ENCODE measurements at regions not wholly inside any gene's neighbourhood (a gene's known extent, or its start where the extent isn't known, plus 50 kb on each side); places are given as distances from the start of the nearest gene placed in this dataset.

GRCh38 chr2:106943468-106944200 is 57.7 kb upstream of the ST6GAL2 start:
- Histone ChIP-seq H3K36me3 (ENCODE audit: insufficient read depth) (no peaks in the 10 kb centered on the region), H3K79me2 (replicated peaks; ENCODE audit: insufficient read depth) (no peaks in the 10 kb centered on the region), H3K4me2 (no peak overlapping the region), H3K4me1 (ENCODE audit: insufficient read depth) (no peaks in the 10 kb centered on the region), H3K4me3 (no peak overlapping the region), H2AFZ (no peak overlapping the region), H3K27ac (ENCODE audit: low read depth) (no peak overlapping the region), H3K9me2 (ENCODE audit: insufficient read depth) (no peaks in the 10 kb centered on the region), H3F3A (replicated peaks; ENCODE audit: low read depth) (no peaks in the 10 kb centered on the region), H3K27me3 (ENCODE audit: insufficient read depth) (no peaks in the 10 kb centered on the region), H4K20me1 (replicated peaks; ENCODE audit: insufficient read depth) (no peaks in the 10 kb centered on the region)
- Mint-ChIP-seq H3K4me1 (no peaks in the 10 kb centered on the region), H3K27ac (no peak overlapping the region), H3K4me3 (no peak overlapping the region), H3K27me3 (ENCODE audit: insufficient read depth, low read depth, poor library complexity) (no peaks in the 10 kb centered on the region), H3K9me3 (peaks cover 4% of the 10 kb centered on the region; the same call in 2 of the 3 replicates), H3K36me3 (ENCODE audit: low read depth) (no peaks in the 10 kb centered on the region)
- no peak for DNase-seq (ENCODE audit: low spot score)
- ATAC-seq, result no peak
- TF ChIP-seq POLR2AphosphoS5 (IDR thresholded peaks at IDR 0.05; ENCODE audit: low read depth), result no peak
- no peak for TF ChIP-seq EZH2phosphoT487 (IDR thresholded peaks at IDR 0.05; ENCODE audit: unreplicated experiment)
- no peak for TF ChIP-seq ETS1 (IDR thresholded peaks at IDR 0.05)
- TF ChIP-seq ZNF331 (CRISPR knock-in tag; IDR thresholded peaks at IDR 0.05; ENCODE audit: low read depth), result no peak
- no peak for TF ChIP-seq NANOG (IDR thresholded peaks at IDR 0.05; ENCODE audit: borderline replicate concordance)
- no peak for TF ChIP-seq JUNB (IDR thresholded peaks at IDR 0.05; ENCODE audit: unreplicated experiment)
- TF ChIP-seq, protein P1, sequence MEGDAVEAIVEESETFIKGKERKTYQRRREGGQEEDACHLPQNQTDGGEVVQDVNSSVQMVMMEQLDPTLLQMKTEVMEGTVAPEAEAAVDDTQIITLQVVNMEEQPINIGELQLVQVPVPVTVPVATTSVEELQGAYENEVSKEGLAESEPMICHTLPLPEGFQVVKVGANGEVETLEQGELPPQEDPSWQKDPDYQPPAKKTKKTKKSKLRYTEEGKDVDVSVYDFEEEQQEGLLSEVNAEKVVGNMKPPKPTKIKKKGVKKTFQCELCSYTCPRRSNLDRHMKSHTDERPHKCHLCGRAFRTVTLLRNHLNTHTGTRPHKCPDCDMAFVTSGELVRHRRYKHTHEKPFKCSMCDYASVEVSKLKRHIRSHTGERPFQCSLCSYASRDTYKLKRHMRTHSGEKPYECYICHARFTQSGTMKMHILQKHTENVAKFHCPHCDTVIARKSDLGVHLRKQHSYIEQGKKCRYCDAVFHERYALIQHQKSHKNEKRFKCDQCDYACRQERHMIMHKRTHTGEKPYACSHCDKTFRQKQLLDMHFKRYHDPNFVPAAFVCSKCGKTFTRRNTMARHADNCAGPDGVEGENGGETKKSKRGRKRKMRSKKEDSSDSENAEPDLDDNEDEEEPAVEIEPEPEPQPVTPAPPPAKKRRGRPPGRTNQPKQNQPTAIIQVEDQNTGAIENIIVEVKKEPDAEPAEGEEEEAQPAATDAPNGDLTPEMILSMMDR (conservative IDR thresholded peaks at IDR 0.05; ENCODE audit: low read depth in 2 of 2), result no peak
- no peak for TF ChIP-seq EZH2 (IDR thresholded peaks at IDR 0.05; ENCODE audit: low read depth, unreplicated experiment)
- TF ChIP-seq, protein P2, sequence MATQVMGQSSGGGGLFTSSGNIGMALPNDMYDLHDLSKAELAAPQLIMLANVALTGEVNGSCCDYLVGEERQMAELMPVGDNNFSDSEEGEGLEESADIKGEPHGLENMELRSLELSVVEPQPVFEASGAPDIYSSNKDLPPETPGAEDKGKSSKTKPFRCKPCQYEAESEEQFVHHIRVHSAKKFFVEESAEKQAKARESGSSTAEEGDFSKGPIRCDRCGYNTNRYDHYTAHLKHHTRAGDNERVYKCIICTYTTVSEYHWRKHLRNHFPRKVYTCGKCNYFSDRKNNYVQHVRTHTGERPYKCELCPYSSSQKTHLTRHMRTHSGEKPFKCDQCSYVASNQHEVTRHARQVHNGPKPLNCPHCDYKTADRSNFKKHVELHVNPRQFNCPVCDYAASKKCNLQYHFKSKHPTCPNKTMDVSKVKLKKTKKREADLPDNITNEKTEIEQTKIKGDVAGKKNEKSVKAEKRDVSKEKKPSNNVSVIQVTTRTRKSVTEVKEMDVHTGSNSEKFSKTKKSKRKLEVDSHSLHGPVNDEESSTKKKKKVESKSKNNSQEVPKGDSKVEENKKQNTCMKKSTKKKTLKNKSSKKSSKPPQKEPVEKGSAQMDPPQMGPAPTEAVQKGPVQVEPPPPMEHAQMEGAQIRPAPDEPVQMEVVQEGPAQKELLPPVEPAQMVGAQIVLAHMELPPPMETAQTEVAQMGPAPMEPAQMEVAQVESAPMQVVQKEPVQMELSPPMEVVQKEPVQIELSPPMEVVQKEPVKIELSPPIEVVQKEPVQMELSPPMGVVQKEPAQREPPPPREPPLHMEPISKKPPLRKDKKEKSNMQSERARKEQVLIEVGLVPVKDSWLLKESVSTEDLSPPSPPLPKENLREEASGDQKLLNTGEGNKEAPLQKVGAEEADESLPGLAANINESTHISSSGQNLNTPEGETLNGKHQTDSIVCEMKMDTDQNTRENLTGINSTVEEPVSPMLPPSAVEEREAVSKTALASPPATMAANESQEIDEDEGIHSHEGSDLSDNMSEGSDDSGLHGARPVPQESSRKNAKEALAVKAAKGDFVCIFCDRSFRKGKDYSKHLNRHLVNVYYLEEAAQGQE (IDR thresholded peaks at IDR 0.05; ENCODE audit: unreplicated experiment), result no peak
- TF ChIP-seq ZNF462 (CRISPR knock-in tag; IDR thresholded peaks at IDR 0.05), result no peak
- TF ChIP-seq STAT1 (IDR thresholded peaks at IDR 0.05; ENCODE audit: unreplicated experiment), result no peak
- no peak for TF ChIP-seq ZNF114 (CRISPR knock-in tag; IDR thresholded peaks at IDR 0.05)
- TF ChIP-seq CREB1 (CRISPR knock-in tag; IDR thresholded peaks at IDR 0.05; ENCODE audit: low read depth), result no peak
